Karpas-422 (cell line): ENCODE measurements at regions not wholly inside any gene's neighbourhood (a gene's known extent, or its start where the extent isn't known, plus 50 kb on each side); places are given as distances from the start of the nearest gene placed in this dataset.
"Not testable (repeated sequence)": the region's sequence is repeated elsewhere in the genome, so short reads cannot be mapped to it uniquely, and the experiment has no call there.

ENCODE experiments used
- DNase-seq: peaks from one replicate; pipeline ENCODE4 v3.0.0-alpha.2; 2015
- H2AFZ ChIP-seq: fragments of 200-600 bp; sonication (generic); 2 replicates; pipeline ENCODE4 v1.6.1; 2014; ENCODE audit warnings: antibody characterized with exemption, low read length, mixed read lengths
- H3K27ac ChIP-seq: fragments of 200-600 bp; sonication (generic); 2 replicates; pipeline ENCODE4 v1.5.1; 2014; ENCODE audit warnings: mild to moderate bottlenecking, low read length, moderate library complexity
- H3K27me3 ChIP-seq: fragments of 200-600 bp; sonication (generic); 2 replicates; pipeline ENCODE4 v1.6.1; 2014; ENCODE audit warnings: low read length, mixed read lengths
- H3K36me3 ChIP-seq: fragments of 200-600 bp; sonication (generic); 2 replicates; pipeline ENCODE4 v1.6.1; 2014; ENCODE audit warnings: low read length, mixed read lengths; ENCODE audit not compliant: insufficient read depth
- H3K4me1 ChIP-seq: fragments of 200-600 bp; sonication (generic); 2 replicates; pipeline ENCODE4 v1.6.1; 2014; ENCODE audit warnings: mild to moderate bottlenecking, low read length, mixed read lengths
- H3K4me2 ChIP-seq: fragments of 200-600 bp; sonication (generic); 2 replicates; pipeline ENCODE4 v1.6.1; 2014; ENCODE audit warnings: low read length, low read depth, mild to moderate bottlenecking; ENCODE audit not compliant: poor library complexity, severe bottlenecking
- H3K4me3 ChIP-seq: fragments of 200-600 bp; sonication (generic); 2 replicates; pipeline ENCODE4 v1.5.1; 2014; ENCODE audit warnings: mild to moderate bottlenecking, antibody characterized with exemption, low read length, mixed read lengths
- H3K79me2 ChIP-seq: fragments of 200-600 bp; sonication (generic); 2 replicates; pipeline ENCODE4 v1.6.1; 2014; ENCODE audit warnings: mild to moderate bottlenecking, low read length, mixed read lengths
- H3K9ac ChIP-seq: fragments of 200-600 bp; sonication (generic); 2 replicates; pipeline ENCODE4 v1.6.0; 2014; ENCODE audit warnings: low read length
- H3K9me2 ChIP-seq: fragments of 200-600 bp; sonication (generic), shearing (Covaris generic); replicated peaks from 2 replicates; pipeline ENCODE4 v1.6.0; 2014; ENCODE audit warnings: mild to moderate bottlenecking, low read length, moderate library complexity; ENCODE audit not compliant: insufficient read depth
- H3K9me3 ChIP-seq: fragments of 300-700, 200-600 bp; sonication (generic); 2 replicates; pipeline ENCODE4 v1.6.1; 2014; ENCODE audit warnings: low read length, mixed read lengths
- H4K20me1 ChIP-seq: fragments of 200-600 bp; sonication (generic); 2 replicates; pipeline ENCODE4 v1.6.1; 2014; ENCODE audit warnings: mild to moderate bottlenecking, antibody characterized with exemption, low read length, low read depth; ENCODE audit not compliant: insufficient read depth

GRCh38 chr3:81872566-81872965 is 111.1 kb upstream of the GBE1 start:
- Histone ChIP-seq H3K27me3 (no peaks in the 10 kb centered on the region), H3K9me2 (no peaks in the 10 kb centered on the region), H3K79me2 (no peaks in the 10 kb centered on the region), H3K4me2 (no peak overlapping the region), H3K9ac (no peak overlapping the region), H3K36me3 (no peaks in the 10 kb centered on the region), H4K20me1 (no peaks in the 10 kb centered on the region), H3K4me3 (no peak overlapping the region), H3K9me3 (no peaks in the 10 kb centered on the region), H3K4me1 (no peaks in the 10 kb centered on the region), H2AFZ (no peak overlapping the region), H3K27ac (no peak overlapping the region)
- no peak for DNase-seq

GRCh38 chr3:81871358-81872155 is 110.1 kb upstream of the GBE1 start:
- Histone ChIP-seq H2AFZ (no peak overlapping the region), H4K20me1 (no peaks in the 10 kb centered on the region), H3K9me3 (no peaks in the 10 kb centered on the region), H3K4me2 (no peak overlapping the region), H3K9ac (no peak overlapping the region), H3K4me1 (no peaks in the 10 kb centered on the region), H3K27me3 (no peaks in the 10 kb centered on the region), H3K27ac (no peak overlapping the region), H3K36me3 (no peaks in the 10 kb centered on the region), H3K79me2 (no peaks in the 10 kb centered on the region), H3K9me2 (no peaks in the 10 kb centered on the region), H3K4me3 (no peak overlapping the region)
- DNase-seq = no peak

DNA sequence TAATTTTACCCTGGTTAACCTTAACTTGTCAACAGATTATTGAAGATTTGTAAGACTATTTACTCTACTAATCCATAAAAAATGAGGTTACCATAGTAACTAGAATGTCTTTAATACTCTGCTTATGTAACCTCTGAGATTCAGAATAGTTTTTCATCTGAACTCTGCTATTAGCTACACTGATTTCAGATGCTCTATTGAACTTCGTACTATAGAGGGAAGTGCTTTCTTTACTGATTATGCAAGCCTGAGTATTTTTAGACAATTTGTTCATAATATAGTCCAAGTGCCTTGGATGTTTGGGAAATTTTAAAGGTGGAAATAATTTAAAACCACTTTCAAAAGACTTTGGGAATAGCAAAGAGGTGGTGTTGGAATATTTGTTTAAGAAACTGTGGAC is 107.9 kb upstream of the GBE1 start:
- no peak for DNase-seq
- H3K36me3 ChIP-seq = no peaks in the 10 kb centered on the region
- H2AFZ ChIP-seq = no peak overlapping the region
- no peak overlapping the region for H3K27ac ChIP-seq
- no peaks in the 10 kb centered on the region for H3K9me3 ChIP-seq
- H3K9ac ChIP-seq = no peak overlapping the region
- no peaks in the 10 kb centered on the region for H3K27me3 ChIP-seq
- H3K4me2 ChIP-seq = no peak overlapping the region
- no peak overlapping the region for H3K4me3 ChIP-seq
- no peaks in the 10 kb centered on the region for H3K4me1 ChIP-seq
- H3K9me2 ChIP-seq = no peaks in the 10 kb centered on the region
- H4K20me1 ChIP-seq = no peaks in the 10 kb centered on the region
- no peaks in the 10 kb centered on the region for H3K79me2 ChIP-seq

GRCh38 chr3:81868597-81868996 is 107.2 kb upstream of the GBE1 start:
- Histone ChIP-seq H3K9me3 (no peaks in the 10 kb centered on the region), H2AFZ (no peak overlapping the region), H3K36me3 (no peaks in the 10 kb centered on the region), H3K27ac (no peak overlapping the region), H3K9ac (no peak overlapping the region), H3K4me1 (no peaks in the 10 kb centered on the region), H3K79me2 (no peaks in the 10 kb centered on the region), H3K9me2 (no peaks in the 10 kb centered on the region), H3K4me3 (no peak overlapping the region), H4K20me1 (no peaks in the 10 kb centered on the region), H3K4me2 (no peak overlapping the region), H3K27me3 (no peaks in the 10 kb centered on the region)
- DNase-seq = no peak

DNA sequence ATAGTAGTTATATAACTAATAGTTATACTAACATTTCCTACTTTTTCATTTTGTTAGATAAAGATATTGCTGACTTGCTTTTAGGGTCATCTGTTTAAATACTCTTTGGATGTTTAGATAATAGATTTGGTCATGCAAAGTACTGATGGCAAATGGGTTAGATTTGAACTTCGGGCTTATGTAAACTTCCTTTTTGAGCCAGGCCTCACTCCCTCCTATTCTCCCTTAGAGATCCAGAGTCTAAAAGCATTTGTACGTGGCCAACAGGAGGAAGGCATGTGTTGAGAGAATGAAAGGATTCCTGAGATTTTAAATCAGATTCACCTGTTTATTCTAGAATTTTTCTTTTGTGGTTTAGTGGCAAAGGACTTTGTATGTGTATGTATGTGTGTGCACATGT is 106.4 kb upstream of the GBE1 start:
- no peak overlapping the region for H3K4me2 ChIP-seq
- H3K36me3 ChIP-seq = no peaks in the 10 kb centered on the region
- no peaks in the 10 kb centered on the region for H3K79me2 ChIP-seq
- H3K27ac ChIP-seq = no peak overlapping the region
- H3K9me2 ChIP-seq = no peaks in the 10 kb centered on the region
- no peak overlapping the region for H2AFZ ChIP-seq
- no peaks in the 10 kb centered on the region for H3K27me3 ChIP-seq
- DNase-seq = no peak
- no peak overlapping the region for H3K4me3 ChIP-seq
- no peak overlapping the region for H3K9ac ChIP-seq
- no peaks in the 10 kb centered on the region for H4K20me1 ChIP-seq
- no peaks in the 10 kb centered on the region for H3K4me1 ChIP-seq
- no peaks in the 10 kb centered on the region for H3K9me3 ChIP-seq

DNA sequence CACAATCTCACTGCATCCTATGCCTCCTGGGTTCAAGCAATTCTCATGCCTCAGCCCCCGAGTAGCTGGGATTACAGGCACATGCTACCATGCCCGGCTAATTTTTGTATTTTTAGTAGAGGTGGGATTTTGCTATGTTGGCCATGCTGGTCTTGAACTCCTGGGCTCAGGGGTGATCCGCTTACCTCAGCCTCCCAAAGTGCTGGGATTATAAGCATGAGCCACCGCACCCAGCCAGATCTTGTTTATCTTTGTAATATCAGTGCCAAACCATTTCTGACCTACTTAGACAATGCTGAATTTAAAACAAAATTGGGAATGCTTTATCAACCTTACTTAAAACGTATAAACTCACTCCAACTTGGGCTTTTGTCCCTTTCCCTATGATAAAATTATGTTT is 103.7 kb upstream of the GBE1 start:
- not testable (repeated sequence) for H2AFZ ChIP-seq, H3K4me2 ChIP-seq, H3K4me3 ChIP-seq, H3K9me3 ChIP-seq, H3K9ac ChIP-seq, H3K9me2 ChIP-seq, H3K27ac ChIP-seq, H3K4me1 ChIP-seq, H3K27me3 ChIP-seq, H3K36me3 ChIP-seq, H3K79me2 ChIP-seq, H4K20me1 ChIP-seq, DNase-seq

GRCh38 chr3:81864272-81864671 is 102.8 kb upstream of the GBE1 start:
- Histone ChIP-seq H3K4me2 (no peak overlapping the region), H3K9me2 (no peaks in the 10 kb centered on the region), H3K4me3 (no peak overlapping the region), H3K9ac (no peak overlapping the region), H3K27ac (no peak overlapping the region), H2AFZ (no peak overlapping the region), H3K27me3 (no peaks in the 10 kb centered on the region), H3K4me1 (no peaks in the 10 kb centered on the region), H4K20me1 (no peaks in the 10 kb centered on the region), H3K9me3 (no peaks in the 10 kb centered on the region), H3K36me3 (no peaks in the 10 kb centered on the region), H3K79me2 (no peaks in the 10 kb centered on the region)
- DNase-seq = no peak

DNA sequence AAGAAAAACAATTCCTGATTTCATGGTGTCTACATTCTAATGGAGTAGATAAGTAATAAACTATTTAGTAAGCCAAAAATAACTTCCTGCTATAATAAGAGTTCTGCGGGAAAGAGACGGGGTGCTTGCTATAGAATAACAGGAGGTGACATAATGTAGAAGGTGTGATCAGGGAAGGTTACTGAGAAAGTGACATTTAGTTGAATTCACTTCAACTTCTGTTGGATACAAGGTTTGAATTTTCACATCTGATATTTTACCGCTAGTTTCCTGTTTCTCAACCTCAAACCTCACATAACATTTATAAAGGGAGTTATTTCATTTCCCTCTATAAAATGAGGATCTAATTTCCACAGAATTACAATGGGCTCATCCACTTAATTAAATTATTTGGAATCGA is 102.3 kb upstream of the GBE1 start:
- Histone ChIP-seq H3K27me3 (no peaks in the 10 kb centered on the region), H3K79me2 (no peaks in the 10 kb centered on the region), H3K4me2 (no peak overlapping the region), H3K36me3 (no peaks in the 10 kb centered on the region), H3K4me3 (no peak overlapping the region), H2AFZ (no peak overlapping the region), H3K27ac (no peak overlapping the region), H3K9me2 (no peaks in the 10 kb centered on the region), H3K9ac (no peak overlapping the region), H3K4me1 (no peaks in the 10 kb centered on the region), H4K20me1 (no peaks in the 10 kb centered on the region), H3K9me3 (no peaks in the 10 kb centered on the region)
- DNase-seq = no peak
